Type B pancreatic cell (in vitro differentiated cells): ENCODE measurements at regions not wholly inside any gene's neighbourhood (a gene's known extent, or its start where the extent isn't known, plus 50 kb on each side); places are given as distances from the start of the nearest gene placed in this dataset.

Experiments used
- DNase-seq: peaks from one replicate; pipeline ENCODE4 v3.0.0; 2021; ENCODE audit warnings: mixed read lengths; ENCODE audit not compliant: unreplicated experiment; ENCODE audit errors: extremely low spot score
- H3K27ac Mint-ChIP-seq: 2 replicates; pipeline ENCODE4 v1.8.0; 2021; ENCODE audit warnings: mild to moderate bottlenecking, mixed read lengths
- H3K27me3 Mint-ChIP-seq: 2 replicates; pipeline ENCODE4 v1.8.0; 2021; ENCODE audit warnings: mixed read lengths
- H3K36me3 Mint-ChIP-seq: 2 replicates; pipeline ENCODE4 v1.8.0; 2021; ENCODE audit warnings: mixed read lengths
- H3K4me1 Mint-ChIP-seq: one replicate; pipeline ENCODE4 v1.8.0; 2021; ENCODE audit warnings: mixed read lengths; ENCODE audit not compliant: unreplicated experiment
- H3K4me3 Mint-ChIP-seq: 2 replicates; pipeline ENCODE4 v1.8.0; 2021; ENCODE audit warnings: mild to moderate bottlenecking, mixed read lengths
- H3K9me3 Mint-ChIP-seq: 2 replicates; pipeline ENCODE4 v1.8.0; 2021; ENCODE audit warnings: mixed read lengths
- TF ChIP-seq, protein P1 (sequence below): fragments of 200-600 bp; sonication (generic); conservative IDR thresholded peaks from 2 replicates; pipeline ENCODE4 v1.5.0; 2021; ENCODE audit warnings: antibody characterized with exemption, mild to moderate bottlenecking

DNA sequence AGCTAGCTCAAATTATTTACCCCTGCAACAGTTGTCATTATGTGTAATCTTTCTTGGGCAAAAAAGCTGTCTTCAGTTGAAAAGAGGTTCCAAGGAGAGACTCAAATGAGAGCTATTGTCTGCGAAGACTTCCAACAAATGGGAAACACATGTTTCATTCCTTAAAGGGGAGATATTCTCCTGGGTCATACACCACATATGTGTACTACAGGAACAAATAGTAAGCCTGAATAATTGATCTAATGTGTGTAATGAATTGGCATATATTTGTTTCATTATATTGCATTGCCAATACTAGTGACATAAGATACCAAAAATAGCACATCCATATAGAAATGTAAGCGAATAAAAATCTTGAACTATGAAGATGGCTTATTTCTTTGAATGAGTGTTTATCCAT is 950.9 kb upstream of the NDST4 start:
- Mint-ChIP-seq H3K27ac (no peak overlapping the region), H3K4me3 (no peak overlapping the region), H3K9me3 (peaks cover 10% of the 10 kb centered on the region), H3K36me3 (no peaks in the 10 kb centered on the region), H3K4me1 (no peaks in the 10 kb centered on the region), H3K27me3 (no peaks in the 10 kb centered on the region)
- TF ChIP-seq, protein P1, sequence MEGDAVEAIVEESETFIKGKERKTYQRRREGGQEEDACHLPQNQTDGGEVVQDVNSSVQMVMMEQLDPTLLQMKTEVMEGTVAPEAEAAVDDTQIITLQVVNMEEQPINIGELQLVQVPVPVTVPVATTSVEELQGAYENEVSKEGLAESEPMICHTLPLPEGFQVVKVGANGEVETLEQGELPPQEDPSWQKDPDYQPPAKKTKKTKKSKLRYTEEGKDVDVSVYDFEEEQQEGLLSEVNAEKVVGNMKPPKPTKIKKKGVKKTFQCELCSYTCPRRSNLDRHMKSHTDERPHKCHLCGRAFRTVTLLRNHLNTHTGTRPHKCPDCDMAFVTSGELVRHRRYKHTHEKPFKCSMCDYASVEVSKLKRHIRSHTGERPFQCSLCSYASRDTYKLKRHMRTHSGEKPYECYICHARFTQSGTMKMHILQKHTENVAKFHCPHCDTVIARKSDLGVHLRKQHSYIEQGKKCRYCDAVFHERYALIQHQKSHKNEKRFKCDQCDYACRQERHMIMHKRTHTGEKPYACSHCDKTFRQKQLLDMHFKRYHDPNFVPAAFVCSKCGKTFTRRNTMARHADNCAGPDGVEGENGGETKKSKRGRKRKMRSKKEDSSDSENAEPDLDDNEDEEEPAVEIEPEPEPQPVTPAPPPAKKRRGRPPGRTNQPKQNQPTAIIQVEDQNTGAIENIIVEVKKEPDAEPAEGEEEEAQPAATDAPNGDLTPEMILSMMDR: no peak
- no peak for DNase-seq

DNA sequence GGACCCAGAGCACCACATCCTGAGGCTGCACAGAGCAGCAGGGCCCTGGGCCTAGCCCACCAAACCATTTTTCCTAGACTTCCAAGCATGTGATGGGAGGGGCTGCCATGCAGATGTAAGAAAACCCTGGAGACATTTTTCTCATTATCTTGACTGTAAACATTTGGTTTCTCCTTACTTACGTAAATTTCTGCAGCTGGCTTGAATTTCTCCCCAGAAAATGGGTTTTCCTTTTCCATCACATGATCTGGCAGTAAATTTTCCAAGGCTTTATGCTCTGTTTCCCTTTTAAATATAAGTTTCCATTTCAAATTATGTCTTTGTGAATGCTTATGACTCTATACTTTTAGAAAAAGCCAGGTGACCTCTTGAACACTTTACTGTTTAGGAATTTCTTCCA is 945.9 kb upstream of the NDST4 start:
- Mint-ChIP-seq H3K9me3 (peaks cover 4% of the 10 kb centered on the region), H3K4me3 (no peak overlapping the region), H3K27me3 (no peaks in the 10 kb centered on the region), H3K36me3 (no peaks in the 10 kb centered on the region), H3K4me1 (no peaks in the 10 kb centered on the region), H3K27ac (no peak overlapping the region)
- no peak for DNase-seq
- TF ChIP-seq, protein P1: no peak

DNA sequence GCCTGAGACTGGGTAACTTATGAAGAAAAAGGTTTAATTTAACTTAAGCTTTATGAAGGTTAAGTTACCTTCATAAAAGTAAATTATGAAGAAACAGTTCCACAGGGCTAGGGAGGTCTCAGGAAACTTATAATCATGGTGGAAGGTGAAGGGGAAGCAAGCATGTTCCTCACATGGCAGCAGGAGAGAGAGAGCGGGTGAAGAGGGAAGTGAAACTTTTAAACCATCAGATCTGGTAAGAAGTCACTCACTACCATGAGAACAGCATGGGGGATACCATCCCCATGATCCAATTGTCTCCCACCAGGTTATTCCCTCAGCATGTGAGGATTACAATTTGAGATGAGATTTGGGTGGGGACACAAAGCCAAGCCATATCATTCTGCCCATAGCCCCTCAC is 944.7 kb upstream of the NDST4 start:
- Mint-ChIP-seq H3K9me3 (peaks cover 4% of the 10 kb centered on the region), H3K27ac (no peak overlapping the region), H3K27me3 (no peaks in the 10 kb centered on the region), H3K4me3 (no peak overlapping the region), H3K36me3 (no peaks in the 10 kb centered on the region), H3K4me1 (no peaks in the 10 kb centered on the region)
- TF ChIP-seq, protein P1: no peak
- no peak for DNase-seq

DNA sequence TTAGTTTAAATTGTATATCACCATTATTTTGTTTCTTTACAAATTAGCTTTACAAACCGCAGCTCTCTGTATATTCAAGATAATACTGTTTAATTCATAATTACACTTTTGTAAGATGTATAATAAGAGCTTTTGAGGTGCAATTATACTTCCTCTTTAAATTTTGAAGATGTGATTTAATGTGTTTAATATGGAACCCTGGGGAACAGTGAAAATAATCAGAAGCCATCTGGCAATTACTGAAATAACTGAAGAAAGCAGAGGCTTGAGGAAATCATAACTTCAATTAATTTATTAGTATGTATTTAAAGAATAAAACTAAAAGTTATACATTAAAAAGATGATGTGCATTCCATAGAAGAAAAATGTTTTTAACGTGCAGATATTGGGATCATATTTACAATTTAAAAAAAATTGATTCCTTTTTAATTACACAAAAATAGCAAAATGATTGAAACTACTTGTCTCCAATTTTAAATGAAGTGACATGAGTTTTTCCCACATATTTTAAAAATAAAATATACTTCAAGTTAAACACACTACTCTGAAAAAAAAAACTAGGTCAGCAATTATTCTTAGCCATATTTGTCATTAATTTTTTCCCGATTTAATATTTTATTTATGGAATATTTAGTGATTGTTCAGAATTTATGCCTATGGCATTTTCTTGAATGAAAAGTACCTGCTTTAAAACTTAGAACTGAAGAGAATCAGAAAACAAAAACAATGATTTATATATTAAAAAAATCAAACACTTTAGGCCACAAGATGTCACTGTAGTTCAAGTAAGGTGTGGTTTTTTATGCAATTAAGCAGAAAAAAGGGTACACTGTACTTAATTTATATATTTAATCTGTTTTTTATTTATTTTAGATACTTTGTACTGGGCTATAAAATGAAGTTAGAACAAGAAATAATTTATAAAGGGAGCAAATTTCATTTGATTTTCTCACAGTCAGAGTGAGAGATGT is 942.7 kb upstream of the NDST4 start:
- Mint-ChIP-seq H3K27me3 (no peaks in the 10 kb centered on the region), H3K36me3 (no peaks in the 10 kb centered on the region), H3K9me3 (peaks cover 4% of the 10 kb centered on the region), H3K4me1 (no peaks in the 10 kb centered on the region), H3K4me3 (no peak overlapping the region), H3K27ac (no peak overlapping the region)
- TF ChIP-seq, protein P1: peak; percentile 72
- DNase-seq: no peak

DNA sequence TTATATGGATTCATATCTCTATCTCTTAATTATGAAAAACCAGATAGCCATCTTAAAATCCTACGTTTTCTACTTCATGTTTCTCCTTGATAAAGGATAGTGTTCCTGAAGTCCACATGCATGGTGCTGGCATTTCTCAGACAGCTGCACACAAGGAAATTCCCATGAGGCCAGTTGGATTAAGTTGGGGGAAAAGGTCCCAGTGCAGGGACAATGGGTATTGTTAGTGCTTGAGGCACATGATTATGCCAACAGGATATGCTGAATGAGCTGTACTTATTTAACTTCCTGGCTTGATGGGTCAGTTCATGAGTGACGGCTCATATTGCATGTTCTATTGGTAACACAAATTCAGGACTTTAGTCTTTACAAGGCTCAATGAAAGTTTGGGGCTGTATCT is 913.9 kb upstream of the NDST4 start:
- Mint-ChIP-seq H3K36me3 (no peaks in the 10 kb centered on the region), H3K4me3 (no peak overlapping the region), H3K9me3 (peaks cover 4% of the 10 kb centered on the region), H3K27ac (no peak overlapping the region), H3K4me1 (no peaks in the 10 kb centered on the region), H3K27me3 (no peaks in the 10 kb centered on the region)
- no peak for DNase-seq
- TF ChIP-seq, protein P1: no peak
